OCI-LY1 (cell line): ENCODE measurements at regions not wholly inside any gene's neighbourhood (a gene's known extent, or its start where the extent isn't known, plus 50 kb on each side); places are given as distances from the start of the nearest gene placed in this dataset.

ENCODE experiments used
- EZH2 ChIP-seq: fragments of 200-600 bp; sonication (generic), shearing (Covaris generic); IDR thresholded peaks from 2 replicates; pipeline ENCODE4 v1.8.0; 2017; ENCODE audit warnings: borderline replicate concordance, mixed run types, mild to moderate bottlenecking, antibody characterized with exemption, low read length, moderate library complexity, mixed read lengths
- TF ChIP-seq, protein P1 (sequence below): fragments of 200-600 bp; sonication (generic), shearing (Covaris generic); IDR thresholded peaks from 2 replicates; pipeline ENCODE4 v1.5.1; 2017; ENCODE audit warnings: mild to moderate bottlenecking, antibody characterized with exemption, low read length, moderate library complexity, mixed read lengths

DNA sequence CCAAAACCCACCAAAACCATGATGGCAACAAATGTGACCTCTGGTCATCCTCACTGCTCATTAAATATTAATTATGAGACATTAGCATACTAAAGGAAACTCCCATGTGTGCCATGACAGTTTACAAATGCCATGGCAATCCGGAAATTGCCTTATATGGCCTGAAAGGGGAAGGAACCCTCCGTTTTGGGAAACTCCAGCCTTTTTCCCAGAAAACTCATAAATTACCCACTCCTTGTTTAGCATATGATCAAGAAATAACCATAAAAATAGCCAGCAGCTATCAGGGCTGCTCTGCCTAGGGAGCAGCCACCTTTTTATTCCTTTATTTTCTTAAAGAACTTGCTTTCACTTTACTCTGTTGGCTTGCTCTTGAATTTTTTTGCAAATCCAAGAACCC is 992.7 kb downstream of the NTRK3 start:
- TF ChIP-seq, protein P1, sequence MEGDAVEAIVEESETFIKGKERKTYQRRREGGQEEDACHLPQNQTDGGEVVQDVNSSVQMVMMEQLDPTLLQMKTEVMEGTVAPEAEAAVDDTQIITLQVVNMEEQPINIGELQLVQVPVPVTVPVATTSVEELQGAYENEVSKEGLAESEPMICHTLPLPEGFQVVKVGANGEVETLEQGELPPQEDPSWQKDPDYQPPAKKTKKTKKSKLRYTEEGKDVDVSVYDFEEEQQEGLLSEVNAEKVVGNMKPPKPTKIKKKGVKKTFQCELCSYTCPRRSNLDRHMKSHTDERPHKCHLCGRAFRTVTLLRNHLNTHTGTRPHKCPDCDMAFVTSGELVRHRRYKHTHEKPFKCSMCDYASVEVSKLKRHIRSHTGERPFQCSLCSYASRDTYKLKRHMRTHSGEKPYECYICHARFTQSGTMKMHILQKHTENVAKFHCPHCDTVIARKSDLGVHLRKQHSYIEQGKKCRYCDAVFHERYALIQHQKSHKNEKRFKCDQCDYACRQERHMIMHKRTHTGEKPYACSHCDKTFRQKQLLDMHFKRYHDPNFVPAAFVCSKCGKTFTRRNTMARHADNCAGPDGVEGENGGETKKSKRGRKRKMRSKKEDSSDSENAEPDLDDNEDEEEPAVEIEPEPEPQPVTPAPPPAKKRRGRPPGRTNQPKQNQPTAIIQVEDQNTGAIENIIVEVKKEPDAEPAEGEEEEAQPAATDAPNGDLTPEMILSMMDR: no peak
- TF ChIP-seq EZH2: no peak
